ENCODE measurements at regions not wholly inside any gene's neighbourhood (a gene's known extent, or its start where the extent isn't known, plus 50 kb on each side); places are given as distances from the start of the nearest gene placed in this dataset.
"Not testable (repeated sequence)": the region's sequence is repeated elsewhere in the genome, so short reads cannot be mapped to it uniquely, and the experiment has no call there.

DNA sequence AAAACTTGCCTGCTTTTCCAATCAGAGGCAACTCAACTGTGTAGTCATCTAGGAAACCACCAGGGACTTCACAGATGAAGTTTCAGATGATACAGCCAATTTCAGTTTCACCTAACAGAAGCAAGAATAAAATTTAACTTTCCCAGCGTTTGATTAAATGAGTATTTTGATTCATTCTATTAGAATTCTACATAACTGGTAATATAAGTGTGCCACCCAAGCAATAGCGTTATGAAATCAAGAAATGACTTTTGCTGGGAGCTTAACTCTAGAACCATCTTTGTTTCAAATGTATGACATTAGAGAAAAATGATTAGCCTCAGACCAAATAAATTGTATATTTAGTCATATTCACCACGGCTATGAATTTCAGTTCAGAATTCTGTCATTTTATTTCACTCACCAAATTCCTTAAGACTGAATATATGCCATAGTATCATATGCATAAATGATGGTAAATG, 239.3 kb downstream of the NRIP1 start:
- DNase-seq, result no peak

GRCh38 chr21:14824126-14824525, 240.7 kb downstream of the NRIP1 start:
- no peak for DNase-seq

GRCh38 chr21:14817311-14817710, 247.5 kb downstream of the NRIP1 start:
- no peak for DNase-seq

DNA sequence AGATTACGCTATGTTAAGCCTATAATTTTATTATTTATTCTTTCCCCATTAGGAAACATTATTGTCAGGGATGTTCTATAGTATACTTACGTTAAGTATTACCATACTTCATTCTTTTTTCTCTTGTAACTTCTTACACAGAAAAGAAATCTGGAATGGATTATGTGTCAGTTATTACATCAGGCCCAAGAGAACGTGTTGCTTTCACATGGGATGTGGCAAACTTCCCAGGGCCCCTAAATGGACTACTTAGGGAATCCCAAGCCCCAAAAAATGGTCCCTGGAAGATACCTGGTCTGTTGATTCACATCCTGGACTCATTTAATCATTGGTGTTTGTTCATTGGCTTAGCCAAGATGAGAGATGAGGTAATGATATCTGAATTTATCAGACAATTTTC, 249.8 kb downstream of the NRIP1 start:
- DNase-seq, result no peak

DNA sequence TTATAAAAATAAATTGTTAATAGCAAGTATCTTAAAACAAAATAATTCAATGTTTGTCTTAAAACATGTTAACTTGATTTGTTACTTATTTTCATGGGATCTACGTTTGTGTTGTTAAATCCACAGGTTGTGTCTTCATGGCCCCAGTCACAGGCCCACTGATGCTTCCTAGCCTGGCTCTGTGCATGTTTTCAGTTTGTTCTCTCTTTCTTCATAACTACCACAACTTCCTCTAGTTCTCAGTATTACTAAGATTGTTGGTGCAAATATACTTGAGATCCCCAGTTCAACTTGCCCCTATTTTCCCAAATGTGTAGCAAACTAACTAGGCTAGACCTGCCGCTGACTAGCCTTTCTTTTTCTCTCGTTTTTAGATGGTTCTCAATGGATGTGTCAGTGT, 250.5 kb downstream of the NRIP1 start:
- no peak for DNase-seq

DNA sequence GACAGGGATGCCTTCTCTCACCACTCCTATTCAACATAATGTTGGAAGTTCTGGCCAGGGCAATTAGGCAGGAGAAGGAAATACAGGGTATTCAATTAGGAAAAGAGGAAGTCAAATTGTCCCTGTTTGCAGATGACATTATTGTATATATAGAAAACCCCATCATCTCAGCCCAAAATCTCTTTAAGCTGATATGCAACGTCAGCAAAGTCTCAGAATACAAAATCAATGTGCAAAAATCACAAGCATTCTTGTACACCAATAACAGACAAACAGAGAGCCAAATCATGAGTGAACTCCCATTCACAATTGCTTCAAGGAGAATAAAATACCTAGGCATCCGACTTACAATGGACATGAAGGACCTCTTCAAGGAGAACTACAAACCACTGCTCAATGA, 258.1 kb upstream of the SAMSN1 start:
- not testable (repeated sequence) for DNase-seq

DNA sequence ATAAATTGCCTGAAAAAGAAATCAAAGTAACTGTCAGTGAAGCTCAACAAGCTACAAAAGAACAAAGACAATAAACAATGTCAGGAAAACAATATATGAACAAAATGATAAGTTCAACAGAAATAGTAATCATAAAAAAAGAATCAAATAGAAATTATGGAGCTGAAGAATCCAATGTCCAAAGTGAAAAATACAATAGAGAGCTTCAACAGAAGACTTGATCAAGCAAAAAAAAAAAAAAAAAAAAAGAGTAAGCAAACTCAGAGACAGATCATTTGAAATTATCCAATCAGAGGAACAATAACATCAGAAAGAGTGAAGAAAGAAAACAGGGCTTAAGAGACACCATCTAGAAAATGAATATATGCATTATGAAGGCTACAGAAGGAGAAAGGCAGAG, 251.4 kb upstream of the SAMSN1 start:
- no peak for DNase-seq

- no peak for DNase-seq
Measured at GRCh38 chr21:14787312-14787711, 241.2 kb upstream of the SAMSN1 start.

DNA sequence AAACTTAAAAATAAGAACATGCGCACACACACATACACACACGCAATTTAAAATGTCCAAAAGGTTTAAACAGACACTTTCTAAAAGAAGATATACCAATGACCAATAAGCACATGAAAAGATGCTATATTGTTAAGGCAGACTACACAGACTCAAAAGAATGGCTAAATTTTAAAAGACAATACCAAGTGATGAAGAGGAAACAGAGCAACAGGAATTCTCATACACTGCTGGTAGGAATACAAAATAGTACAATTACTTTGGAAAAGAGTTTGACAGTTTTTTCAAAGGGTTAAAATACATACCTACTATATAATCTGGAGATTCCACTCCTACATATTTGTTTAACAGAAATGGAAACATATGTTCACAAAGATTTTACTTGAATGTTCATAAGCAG, 239.6 kb upstream of the SAMSN1 start:
- DNase-seq, result no peak

- DNase-seq, result peak; percentile 44
Measured at GRCh38 chr21:14773777-14774345, 227.7 kb upstream of the SAMSN1 start.

GRCh38 chr21:14771593-14771992, 225.5 kb upstream of the SAMSN1 start:
- DNase-seq, result no peak

- no peak for DNase-seq
Measured at GRCh38 chr21:14768042-14768441, 221.9 kb upstream of the SAMSN1 start.

GRCh38 chr21:14767192-14767852, 221.2 kb upstream of the SAMSN1 start:
- DNase-seq, result no peak

DNA sequence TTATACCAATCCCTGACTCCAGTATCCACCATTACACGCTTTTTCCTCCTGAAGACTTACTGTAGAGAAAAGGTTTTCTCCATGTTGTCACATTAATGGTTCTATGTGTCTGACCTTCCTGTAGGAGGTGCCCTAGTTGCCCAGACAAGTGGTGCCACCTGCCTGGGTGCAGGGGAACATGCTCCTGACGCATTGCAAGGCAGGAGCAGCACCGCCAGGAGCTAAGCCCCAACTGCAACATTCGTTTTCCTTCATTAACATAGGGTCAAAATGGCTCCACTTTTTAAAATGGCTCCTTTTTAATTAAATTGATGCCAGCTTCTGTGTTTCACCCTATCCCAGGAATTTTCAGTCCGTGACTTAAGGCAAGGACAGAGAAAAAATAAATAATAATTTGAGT, 220.1 kb upstream of the SAMSN1 start:
- DNase-seq, result no peak

DNA sequence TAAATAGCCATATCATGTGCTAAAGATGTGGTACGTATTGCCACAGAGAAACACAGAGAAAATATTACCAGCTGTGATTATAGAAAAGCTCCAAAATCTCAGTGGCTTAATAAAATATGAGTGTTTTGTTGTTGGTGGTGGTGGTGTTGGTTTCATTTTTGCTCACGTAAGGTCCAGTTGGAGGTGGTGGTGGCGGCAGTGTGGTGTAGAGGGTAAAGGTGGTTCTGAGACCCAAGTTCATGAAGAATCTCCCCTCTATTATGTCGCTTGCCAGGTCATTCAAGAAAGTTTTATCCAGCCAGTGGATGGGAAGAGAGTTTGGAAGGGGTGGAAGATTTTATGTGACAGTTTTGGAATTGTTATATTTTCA, 217.6 kb upstream of the SAMSN1 start:
- DNase-seq, result no peak

DNA sequence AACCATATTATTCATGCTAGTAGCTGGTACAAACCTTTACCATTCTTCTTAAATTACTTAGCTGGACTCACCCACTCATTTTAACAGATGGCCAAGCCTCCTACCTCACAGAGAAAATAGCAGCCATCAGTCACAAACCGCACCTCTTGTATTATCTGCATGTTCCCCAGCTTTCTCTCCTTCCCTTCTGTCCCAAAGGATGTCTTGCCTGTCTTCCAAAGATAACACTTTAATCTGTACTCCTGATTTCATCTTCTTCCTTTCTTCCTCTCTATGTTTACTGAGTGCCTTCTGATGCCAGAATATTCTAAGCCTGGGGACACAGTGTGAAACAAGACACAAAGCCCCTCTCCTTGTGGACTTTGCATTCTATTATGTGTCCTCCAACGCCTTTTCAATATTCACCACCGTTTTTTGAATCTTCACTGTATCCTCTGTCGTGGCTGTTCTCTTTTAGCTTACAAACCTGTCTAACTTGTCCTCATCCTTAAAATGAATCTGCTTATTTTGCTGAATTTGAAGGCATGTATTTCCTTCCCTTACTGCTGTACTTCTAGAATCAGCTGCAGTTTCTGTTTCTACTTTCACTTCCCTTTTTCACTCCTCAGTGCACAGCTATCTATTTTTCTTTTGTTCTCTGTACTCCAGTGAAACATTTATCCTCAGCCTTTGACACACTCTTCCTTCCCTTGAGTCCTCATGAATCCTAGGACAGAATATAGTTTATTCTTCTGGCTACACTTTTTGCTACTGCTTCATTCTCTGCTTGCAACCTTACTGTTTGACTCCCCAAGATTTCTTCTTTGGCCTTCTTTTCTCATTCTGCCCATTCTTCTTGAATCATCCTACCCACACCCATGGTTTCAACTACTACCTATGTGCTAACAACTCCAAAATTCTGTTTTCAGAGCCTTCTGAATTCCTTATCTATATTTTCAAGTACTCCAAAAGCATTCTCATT, 216.9 kb upstream of the SAMSN1 start:
- no peak for DNase-seq

- no peak for DNase-seq
Measured at GRCh38 chr21:14762327-14762726, 216.2 kb upstream of the SAMSN1 start.

GRCh38 chr21:14759285-14759684, 213.2 kb upstream of the SAMSN1 start:
- DNase-seq, result no peak

DNA sequence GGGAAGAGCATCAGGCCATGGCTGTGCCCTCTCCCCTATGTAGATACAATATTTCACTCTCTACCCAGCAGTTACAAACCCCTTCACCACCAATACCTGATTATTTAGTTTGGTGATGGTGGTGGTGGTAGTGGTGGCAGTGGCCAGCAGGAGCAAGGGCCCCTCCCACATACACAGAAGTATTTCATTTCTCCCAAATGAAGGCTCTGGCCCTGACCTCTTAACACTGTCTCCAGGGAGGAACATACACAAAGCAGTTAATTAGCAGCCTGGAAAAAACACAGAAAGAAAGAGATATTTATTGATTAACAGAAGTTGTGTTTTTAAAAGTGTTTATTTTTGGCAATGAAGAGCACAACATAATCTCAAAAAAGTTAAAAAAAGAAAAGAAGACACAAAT, 212.7 kb upstream of the SAMSN1 start:
- DNase-seq, result no peak

DNA sequence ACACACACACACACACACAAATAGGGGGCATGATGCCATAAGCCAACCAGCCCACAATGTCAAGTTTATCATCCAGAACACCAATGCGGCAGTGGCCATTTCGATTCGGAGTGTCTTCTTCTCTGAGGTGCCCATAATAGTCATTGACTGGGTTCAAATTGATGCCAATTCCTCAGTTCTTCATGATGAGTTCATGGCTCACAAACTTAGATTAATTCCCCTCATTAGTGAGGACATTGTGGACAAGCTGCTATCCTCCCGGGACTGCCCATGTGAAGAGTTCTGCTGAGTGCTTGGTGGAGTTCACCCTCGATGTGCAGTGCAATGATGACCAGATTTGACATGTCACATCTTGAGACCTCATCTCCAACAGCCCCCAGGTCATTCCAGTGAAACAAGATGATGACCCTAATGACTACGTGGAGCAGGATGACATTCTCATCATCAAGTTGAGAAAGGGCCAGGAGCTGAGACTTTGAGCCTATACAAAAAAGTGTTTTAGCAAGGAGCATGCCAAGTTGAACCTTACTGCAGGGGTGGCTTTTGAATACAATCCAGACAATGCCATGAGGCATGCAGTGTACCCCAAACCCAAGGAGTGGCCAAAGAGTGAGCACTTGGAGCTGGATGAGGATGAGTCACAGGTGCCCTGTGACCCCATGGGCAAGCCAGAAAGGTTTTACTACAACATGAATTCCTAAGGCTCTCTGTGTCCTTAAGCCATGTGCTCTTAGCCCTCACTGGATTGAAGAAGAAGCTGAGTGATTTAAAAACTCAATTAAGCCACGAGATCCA, 211.6 kb upstream of the SAMSN1 start:
- DNase-seq, result no peak

- no peak for DNase-seq
Measured at GRCh38 chr21:14755086-14755485, 209.0 kb upstream of the SAMSN1 start.

GRCh38 chr21:14754682-14755081, 208.6 kb upstream of the SAMSN1 start:
- no peak for DNase-seq

GRCh38 chr21:14754259-14754604, 208.1 kb upstream of the SAMSN1 start:
- no peak for DNase-seq

Data from activated T-cell treated with anti-CD3 and anti-CD28 coated beads, Interleukin-2, amount 50 U/mL, for 1 hour (primary cell).